AML-193 (cell line): ENCODE measurements at regions not wholly inside any gene's neighbourhood (a gene's known extent, or its start where the extent isn't known, plus 50 kb on each side); places are given as distances from the start of the nearest gene placed in this dataset.
"Not testable (repeated sequence)": the region's sequence is repeated elsewhere in the genome, so short reads cannot be mapped to it uniquely, and the experiment has no call there.

ENCODE experiments used
- DNase-seq, 2 experiments: peaks; one replicate each; lab custom pipeline; 2025; lab: John Stamatoyannopoulos, UW

GRCh38 chr4:133593764-133594163 is 444.7 kb downstream of the PCDH10 start:
- DNase-seq = no peak

GRCh38 chr4:133592591-133592990 is 443.5 kb downstream of the PCDH10 start:
- DNase-seq = no peak

GRCh38 chr4:133592106-133592505 is 443.0 kb downstream of the PCDH10 start:
- no peak for DNase-seq

GRCh38 chr4:133588306-133588705 is 439.2 kb downstream of the PCDH10 start:
- no peak for DNase-seq

- DNase-seq = no peak
Measured at GRCh38 chr4:133585323-133585722, 436.2 kb downstream of the PCDH10 start.

- DNase-seq = no peak
Measured at GRCh38 chr4:133584714-133585113, 435.6 kb downstream of the PCDH10 start.

- DNase-seq = no peak
Measured at GRCh38 chr4:133581996-133582619, 433.0 kb downstream of the PCDH10 start.

- no peak for DNase-seq
Measured at GRCh38 chr4:133574248-133574647, 425.2 kb downstream of the PCDH10 start.

GRCh38 chr4:133565379-133565778 is 416.3 kb downstream of the PCDH10 start:
- DNase-seq = no peak

GRCh38 chr4:133559987-133560386 is 410.9 kb downstream of the PCDH10 start:
- DNase-seq = no peak

- DNase-seq = no peak
Measured at GRCh38 chr4:133555671-133556070, 406.6 kb downstream of the PCDH10 start.

GRCh38 chr4:133550436-133550835 is 401.3 kb downstream of the PCDH10 start:
- DNase-seq = no peak

GRCh38 chr4:133544097-133544496 is 395.0 kb downstream of the PCDH10 start:
- DNase-seq = no peak

- DNase-seq = no peak
Measured at GRCh38 chr4:133537780-133538281, 388.7 kb downstream of the PCDH10 start.

- not testable (repeated sequence) for DNase-seq
Measured at GRCh38 chr4:133534224-133534623, 385.1 kb downstream of the PCDH10 start.

- no peak for DNase-seq
Measured at GRCh38 chr4:133524369-133524768, 375.3 kb downstream of the PCDH10 start.

GRCh38 chr4:133513901-133514300 is 364.8 kb downstream of the PCDH10 start:
- no peak for DNase-seq

- no peak for DNase-seq
Measured at GRCh38 chr4:133498149-133498548, 349.1 kb downstream of the PCDH10 start.

- DNase-seq = no peak
Measured at GRCh38 chr4:133493776-133494175, 344.7 kb downstream of the PCDH10 start.

- DNase-seq = no peak
Measured at GRCh38 chr4:133493241-133493640, 344.1 kb downstream of the PCDH10 start.

GRCh38 chr4:133484287-133484686 is 335.2 kb downstream of the PCDH10 start:
- no peak for DNase-seq

- DNase-seq = peak; percentile 1 to 14
Measured at GRCh38 chr4:133483600-133484246, 334.6 kb downstream of the PCDH10 start.

- no peak for DNase-seq
Measured at GRCh38 chr4:133476063-133476462, 327.0 kb downstream of the PCDH10 start.

- no peak for DNase-seq
Measured at GRCh38 chr4:133474501-133474900, 325.4 kb downstream of the PCDH10 start.
